HEK293 (cell line): ENCODE measurements at regions not wholly inside any gene's neighbourhood (a gene's known extent, or its start where the extent isn't known, plus 50 kb on each side); places are given as distances from the start of the nearest gene placed in this dataset.

Experiments
- CTCF ChIA-PET: fragments of 350-600 bp; formaldehyde crosslinking; extraction: SDS; loops from one replicate; lab custom pipeline; 2021; ENCODE audit warnings: antibody characterized with exemption; lab: Yijun Ruan, JAX
- POLR2A ChIA-PET: fragments of 300-600 bp; formaldehyde crosslinking; extraction: SDS; loops from one replicate; lab custom pipeline; 2020; ENCODE audit warnings: antibody characterized with exemption, inconsistent platforms; lab: Yijun Ruan, JAX
- H3K27ac ChIP-seq: fragments of 200-500 bp; sonication (Bioruptor generic); 2 replicates; pipeline ENCODE4 v1.5.1; 2014; ENCODE audit warnings: low read depth, low read length, control low read depth, inconsistent platforms; ENCODE audit errors: extremely low read depth
- H3K36me3 ChIP-seq, 2 experiments: fragments of 200-500 bp in 1 of 2; sonication (Bioruptor generic) in 1 of 2; 1 replicate in 1 of 2; 2 replicates in 1 of 2; pipeline ENCODE4 v1.5.1; 2014 to 2017; ENCODE audit warnings: inconsistent platforms in 2 of 2, low read length in 2 of 2; ENCODE audit not compliant: control insufficient read depth in 2 of 2, insufficient read depth in 1 of 2
- H3K4me1 ChIP-seq: fragments of 200-500 bp; sonication (Bioruptor generic); 2 replicates; pipeline ENCODE4 v1.5.1; 2014; ENCODE audit warnings: mild to moderate bottlenecking, low read length, inconsistent platforms; ENCODE audit not compliant: control insufficient read depth, insufficient read depth
- H3K4me3 ChIP-seq: 2 replicates; pipeline ENCODE4 v1.5.1; 2011; ENCODE audit warnings: low read depth, mild to moderate bottlenecking, control low read depth, low read length, moderate library complexity
- H3K9me3 ChIP-seq: fragments of 200-500 bp; sonication (Bioruptor generic); 2 replicates; pipeline ENCODE4 v1.5.1; 2014; ENCODE audit warnings: low read depth, low read length, inconsistent platforms; ENCODE audit not compliant: control insufficient read depth, insufficient read depth
- GLI2 ChIP-seq: fragments of 450-650 bp; formaldehyde crosslinking; IDR thresholded peaks from 2 replicates; pipeline ENCODE4; 2017; ENCODE audit warnings: missing biosample characterization, missing genetic modification characterization, low read depth, borderline replicate concordance
- GLIS2 ChIP-seq: fragments of 450-650 bp; formaldehyde crosslinking; IDR thresholded peaks from 2 replicates; pipeline ENCODE4 v1.5.1; 2016; ENCODE audit warnings: missing biosample characterization, missing genetic modification characterization
- SP3 ChIP-seq: fragments of 450-650 bp; formaldehyde crosslinking; IDR thresholded peaks from 2 replicates; pipeline ENCODE4 v1.5.1; 2016; ENCODE audit warnings: missing biosample characterization, missing genetic modification characterization
- ZBTB20 ChIP-seq: fragments of 450-650 bp; formaldehyde crosslinking; IDR thresholded peaks from 2 replicates; pipeline ENCODE4 v1.5.1; 2016; ENCODE audit warnings: missing biosample characterization, missing genetic modification characterization
- ZFP69B ChIP-seq: fragments of 450-650 bp; formaldehyde crosslinking; IDR thresholded peaks from 2 replicates; pipeline ENCODE4 v1.5.1; 2016; ENCODE audit warnings: missing biosample characterization, missing genetic modification characterization
- ZNF169 ChIP-seq: fragments of 450-650 bp; formaldehyde crosslinking; IDR thresholded peaks from 2 replicates; pipeline ENCODE4 v1.5.1; 2016; ENCODE audit warnings: missing biosample characterization, missing genetic modification characterization
- ZNF18 ChIP-seq: fragments of 450-650 bp; formaldehyde crosslinking; IDR thresholded peaks from 2 replicates; pipeline ENCODE4 v1.5.1; 2016; ENCODE audit warnings: missing biosample characterization, missing genetic modification characterization
- ZNF19 ChIP-seq: fragments of 450-650 bp; formaldehyde crosslinking; IDR thresholded peaks from 2 replicates; pipeline ENCODE4; 2016; ENCODE audit warnings: missing biosample characterization, missing genetic modification characterization, low read depth
- ZNF223 ChIP-seq: fragments of 450-650 bp; formaldehyde crosslinking; IDR thresholded peaks from 2 replicates; pipeline ENCODE4 v1.5.1; 2016; ENCODE audit warnings: missing biosample characterization, missing genetic modification characterization
- ZNF266 ChIP-seq: fragments of 450-650 bp; formaldehyde crosslinking; IDR thresholded peaks from 2 replicates; pipeline ENCODE4 v1.5.1; 2016; ENCODE audit warnings: missing biosample characterization, missing genetic modification characterization, low read depth
- ZNF311 ChIP-seq: fragments of 450-650 bp; formaldehyde crosslinking; IDR thresholded peaks from 2 replicates; pipeline ENCODE4 v1.5.1; 2017; ENCODE audit warnings: missing biosample characterization, missing genetic modification characterization, borderline replicate concordance
- ZNF350 ChIP-seq: fragments of 450-650 bp; formaldehyde crosslinking; IDR thresholded peaks from 2 replicates; pipeline ENCODE4 v1.5.0; 2017; ENCODE audit warnings: missing biosample characterization, mild to moderate bottlenecking, missing genetic modification characterization
- ZNF391 ChIP-seq: fragments of 450-650 bp; formaldehyde crosslinking; IDR thresholded peaks from 2 replicates; pipeline ENCODE4 v1.5.1; 2016; ENCODE audit warnings: low read depth, missing biosample characterization, missing genetic modification characterization, borderline replicate concordance
- ZNF404 ChIP-seq: fragments of 450-650 bp; formaldehyde crosslinking; IDR thresholded peaks from 2 replicates; pipeline ENCODE4 v1.5.1; 2017; ENCODE audit warnings: missing biosample characterization, missing genetic modification characterization
- ZNF449 ChIP-seq: fragments of 450-650 bp; formaldehyde crosslinking; IDR thresholded peaks from 2 replicates; pipeline ENCODE4 v1.5.1; 2017; ENCODE audit warnings: missing biosample characterization, mild to moderate bottlenecking, missing genetic modification characterization, moderate library complexity
- ZNF501 ChIP-seq: fragments of 450-650 bp; formaldehyde crosslinking; IDR thresholded peaks from 2 replicates; pipeline ENCODE4 v1.5.1; 2016; ENCODE audit warnings: missing biosample characterization, missing genetic modification characterization
- ZNF513 ChIP-seq: fragments of 450-650 bp; IDR thresholded peaks from 2 replicates; pipeline ENCODE4 v1.5.1; 2018; ENCODE audit warnings: missing biosample characterization, missing genetic modification characterization
- ZNF548 ChIP-seq: fragments of 450-650 bp; formaldehyde crosslinking; IDR thresholded peaks from 2 replicates; pipeline ENCODE4 v1.5.1; 2016; ENCODE audit warnings: missing biosample characterization, missing genetic modification characterization
- ZNF549 ChIP-seq: fragments of 450-650 bp; IDR thresholded peaks from 2 replicates; pipeline ENCODE4 v1.5.1; 2018; ENCODE audit warnings: missing biosample characterization, missing genetic modification characterization, mild to moderate bottlenecking, inconsistent platforms, moderate library complexity
- ZNF596 ChIP-seq: fragments of 450-650 bp; IDR thresholded peaks from 2 replicates; pipeline ENCODE4 v1.5.0; 2018; ENCODE audit warnings: missing biosample characterization, mild to moderate bottlenecking, missing genetic modification characterization, moderate library complexity
- ZNF76 ChIP-seq: fragments of 450-650 bp; formaldehyde crosslinking; IDR thresholded peaks from 2 replicates; pipeline ENCODE4; 2016; ENCODE audit warnings: low read depth, missing biosample characterization, missing genetic modification characterization, borderline replicate concordance
- ZSCAN23 ChIP-seq: fragments of 450-650 bp; formaldehyde crosslinking; IDR thresholded peaks from 2 replicates; pipeline ENCODE4 v1.5.1; 2016; ENCODE audit warnings: missing biosample characterization, missing genetic modification characterization
- TF ChIP-seq, protein P1 (sequence below): fragments of 450-650 bp; formaldehyde crosslinking; IDR thresholded peaks from 2 replicates; pipeline ENCODE4 v1.5.1; 2017; ENCODE audit warnings: missing biosample characterization, missing genetic modification characterization

DNA sequence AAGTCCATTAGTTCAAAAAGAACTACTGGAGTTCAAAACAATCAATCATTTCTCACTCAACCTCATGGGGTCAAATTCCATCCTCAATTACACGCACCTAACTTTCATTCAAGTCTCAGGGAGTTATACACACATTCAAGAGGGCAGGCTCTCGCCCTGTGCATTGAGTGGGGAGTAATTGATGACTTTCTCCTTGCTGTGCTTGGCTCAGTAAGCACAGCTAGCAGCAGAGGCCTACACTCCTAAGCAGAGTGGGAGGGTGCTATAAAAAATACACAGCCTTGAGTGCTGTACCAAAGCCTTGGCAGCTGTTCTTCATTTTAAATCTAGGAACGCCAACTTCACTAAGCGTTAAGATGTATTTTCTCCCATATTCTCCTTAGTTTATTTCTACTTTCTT, 958.3 kb upstream of the ADGRL3 start:
- no peaks in the 10 kb centered on the region for H3K9me3 ChIP-seq
- ChIA-PET POLR2A (no interaction called here), CTCF (no interaction called here)
- TF ChIP-seq ZNF501 (no peak), ZNF548 (tag by site-specific recombination) (no peak), SP3 (tag by site-specific recombination) (no peak), ZNF223 (tag by site-specific recombination) (no peak), ZNF19 (tag by site-specific recombination) (no peak), ZNF76 (no peak), ZBTB20 (tag by site-specific recombination) (no peak), ZNF513 (tag by site-specific recombination) (no peak), ZNF311 (tag by site-specific recombination) (no peak), ZSCAN23 (tag by site-specific recombination) (no peak), ZNF350 (no peak), ZNF266 (tag by site-specific recombination) (no peak), ZNF18 (tag by site-specific recombination) (no peak), ZNF169 (no peak), ZNF596 (tag by site-specific recombination) (no peak), GLIS2 (tag by site-specific recombination) (no peak), ZFP69B (tag by site-specific recombination) (no peak), ZNF549 (no peak)
- TF ChIP-seq, protein P1, sequence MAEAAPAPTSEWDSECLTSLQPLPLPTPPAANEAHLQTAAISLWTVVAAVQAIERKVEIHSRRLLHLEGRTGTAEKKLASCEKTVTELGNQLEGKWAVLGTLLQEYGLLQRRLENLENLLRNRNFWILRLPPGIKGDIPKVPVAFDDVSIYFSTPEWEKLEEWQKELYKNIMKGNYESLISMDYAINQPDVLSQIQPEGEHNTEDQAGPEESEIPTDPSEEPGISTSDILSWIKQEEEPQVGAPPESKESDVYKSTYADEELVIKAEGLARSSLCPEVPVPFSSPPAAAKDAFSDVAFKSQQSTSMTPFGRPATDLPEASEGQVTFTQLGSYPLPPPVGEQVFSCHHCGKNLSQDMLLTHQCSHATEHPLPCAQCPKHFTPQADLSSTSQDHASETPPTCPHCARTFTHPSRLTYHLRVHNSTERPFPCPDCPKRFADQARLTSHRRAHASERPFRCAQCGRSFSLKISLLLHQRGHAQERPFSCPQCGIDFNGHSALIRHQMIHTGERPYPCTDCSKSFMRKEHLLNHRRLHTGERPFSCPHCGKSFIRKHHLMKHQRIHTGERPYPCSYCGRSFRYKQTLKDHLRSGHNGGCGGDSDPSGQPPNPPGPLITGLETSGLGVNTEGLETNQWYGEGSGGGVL = no peak
- no peak overlapping the region for H3K4me3 ChIP-seq
- H3K27ac ChIP-seq = no peak overlapping the region
- H3K36me3 ChIP-seq = no peaks in the 10 kb centered on the region
- H3K4me1 ChIP-seq = no peaks in the 10 kb centered on the region

DNA sequence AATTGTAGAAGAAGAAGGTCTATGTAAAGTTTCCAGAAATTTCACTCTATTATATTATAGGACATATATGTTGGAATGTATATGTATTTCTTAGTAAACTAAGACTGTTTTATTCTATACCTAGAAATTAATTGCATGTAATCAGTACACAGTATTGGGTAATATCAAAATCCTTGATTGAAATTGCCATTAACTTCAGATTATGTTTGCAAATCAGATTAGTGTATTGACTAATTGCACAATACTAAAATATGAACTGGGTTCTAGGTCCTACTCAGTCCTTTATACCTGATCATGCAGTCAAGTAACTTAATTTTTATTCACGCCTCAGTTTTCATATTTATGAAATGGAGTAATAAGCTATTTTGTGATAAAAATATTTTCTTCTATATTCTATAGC, 950.3 kb upstream of the ADGRL3 start:
- TF ChIP-seq ZNF19 (tag by site-specific recombination) (no peak), ZNF449 (tag by site-specific recombination) (no peak), GLI2 (no peak), ZNF266 (tag by site-specific recombination) (no peak), ZNF404 (tag by site-specific recombination) (no peak), ZNF391 (tag by site-specific recombination) (no peak)
- CTCF ChIA-PET = no interaction called here
- Histone ChIP-seq H3K36me3 (no peaks in the 10 kb centered on the region), H3K9me3 (no peaks in the 10 kb centered on the region), H3K4me1 (no peaks in the 10 kb centered on the region), H3K27ac (no peak overlapping the region), H3K4me3 (no peak overlapping the region)
- POLR2A ChIA-PET = no interaction called here
